ENCODE measurements at regions not wholly inside any gene's neighbourhood (a gene's known extent, or its start where the extent isn't known, plus 50 kb on each side); places are given as distances from the start of the nearest gene placed in this dataset.
"Not testable (repeated sequence)": the region's sequence is repeated elsewhere in the genome, so short reads cannot be mapped to it uniquely, and the experiment has no call there.

DNA sequence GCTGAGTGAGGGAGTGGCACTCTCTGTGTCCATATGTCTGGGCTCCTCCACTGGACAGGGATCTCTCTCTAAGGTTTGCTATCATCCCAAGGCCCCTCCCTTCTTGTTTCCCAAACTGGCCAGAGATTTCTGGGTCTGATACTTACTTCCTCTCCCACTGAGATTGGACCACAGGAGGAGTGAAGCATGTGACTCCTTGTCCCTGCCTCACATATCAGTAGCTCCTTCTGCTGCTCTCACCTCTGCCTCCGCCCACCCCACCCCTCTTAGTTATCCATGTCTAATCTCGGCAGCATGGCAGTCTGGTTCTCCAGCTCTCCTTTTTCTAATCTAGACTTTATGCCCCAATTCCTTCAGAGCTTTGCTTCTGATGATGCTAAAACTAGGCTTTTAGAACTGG is 223.1 kb downstream of the RPLP1 start:
- DNase-seq (ENCODE audit: low read depth, low spot score) = no peak

DNA sequence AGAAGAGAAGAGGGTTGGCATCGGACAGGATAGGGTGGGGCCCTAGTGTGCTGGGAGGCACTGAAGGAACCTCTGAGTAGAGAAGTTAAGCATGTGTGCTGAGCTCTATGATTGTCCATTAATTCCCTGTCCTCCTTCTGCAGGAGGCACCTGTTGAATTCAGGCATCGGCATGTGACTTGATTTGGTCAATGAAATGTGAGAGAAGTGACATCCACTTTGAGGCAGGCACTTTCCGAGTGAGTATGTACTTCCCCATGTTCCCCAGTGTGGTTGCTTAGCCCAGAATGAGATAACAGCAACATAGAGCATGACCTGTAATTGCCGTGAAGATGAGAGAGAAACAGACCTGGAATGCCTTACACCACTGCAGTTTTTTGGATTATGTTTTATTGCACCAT is 224.8 kb downstream of the RPLP1 start:
- no peak for DNase-seq (ENCODE audit: low read depth, low spot score)

DNA sequence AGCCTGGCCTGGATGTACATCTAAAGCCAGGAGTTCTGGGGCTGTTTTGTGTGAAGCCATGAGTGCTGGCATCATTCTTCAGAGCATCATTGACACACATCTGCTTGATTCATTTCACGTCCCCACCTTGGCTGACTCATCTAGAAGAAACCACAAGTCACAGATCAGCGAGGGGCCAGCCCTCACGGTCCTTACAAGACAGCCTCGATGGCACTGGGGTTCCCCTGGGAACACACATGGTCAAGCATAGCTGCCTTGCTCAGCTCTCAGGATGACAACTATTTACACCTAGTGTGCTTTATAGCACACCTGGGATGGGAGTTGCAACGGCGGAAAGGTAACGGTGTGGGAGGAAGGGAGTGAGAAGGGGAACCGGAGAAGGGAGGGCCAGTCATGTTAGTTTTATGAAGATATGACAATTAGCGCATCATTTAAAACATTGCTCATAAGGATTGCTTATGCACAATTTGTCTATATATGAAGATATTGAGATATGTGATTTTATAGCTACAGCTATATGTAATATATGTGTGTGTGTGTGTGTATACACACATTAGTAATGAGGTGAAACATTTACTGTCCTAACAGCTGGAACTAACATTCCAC is 227.1 kb downstream of the RPLP1 start:
- DNase-seq (ENCODE audit: low read depth, low spot score) = no peak

DNA sequence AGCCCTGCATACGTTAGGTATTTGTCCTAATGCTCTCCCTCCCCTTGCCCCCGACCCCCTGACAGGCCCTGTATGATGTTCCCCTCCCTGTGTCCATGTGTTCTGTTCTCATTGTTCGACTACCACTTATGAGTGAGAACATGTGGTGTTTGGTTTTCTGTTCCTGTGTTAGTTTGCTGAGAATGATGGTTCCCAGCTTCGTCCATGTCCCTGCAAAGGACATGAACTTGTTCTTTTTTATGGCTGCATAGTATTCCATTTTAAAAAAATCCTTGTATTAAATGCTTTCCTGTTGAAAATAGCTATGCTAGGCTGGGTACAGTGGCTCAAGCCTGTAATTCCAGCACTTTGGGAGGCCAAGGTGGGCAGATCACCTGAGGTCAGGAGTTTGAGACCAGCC is 232.2 kb downstream of the RPLP1 start:
- not testable (repeated sequence) for DNase-seq (ENCODE audit: low read depth, low spot score)

DNA sequence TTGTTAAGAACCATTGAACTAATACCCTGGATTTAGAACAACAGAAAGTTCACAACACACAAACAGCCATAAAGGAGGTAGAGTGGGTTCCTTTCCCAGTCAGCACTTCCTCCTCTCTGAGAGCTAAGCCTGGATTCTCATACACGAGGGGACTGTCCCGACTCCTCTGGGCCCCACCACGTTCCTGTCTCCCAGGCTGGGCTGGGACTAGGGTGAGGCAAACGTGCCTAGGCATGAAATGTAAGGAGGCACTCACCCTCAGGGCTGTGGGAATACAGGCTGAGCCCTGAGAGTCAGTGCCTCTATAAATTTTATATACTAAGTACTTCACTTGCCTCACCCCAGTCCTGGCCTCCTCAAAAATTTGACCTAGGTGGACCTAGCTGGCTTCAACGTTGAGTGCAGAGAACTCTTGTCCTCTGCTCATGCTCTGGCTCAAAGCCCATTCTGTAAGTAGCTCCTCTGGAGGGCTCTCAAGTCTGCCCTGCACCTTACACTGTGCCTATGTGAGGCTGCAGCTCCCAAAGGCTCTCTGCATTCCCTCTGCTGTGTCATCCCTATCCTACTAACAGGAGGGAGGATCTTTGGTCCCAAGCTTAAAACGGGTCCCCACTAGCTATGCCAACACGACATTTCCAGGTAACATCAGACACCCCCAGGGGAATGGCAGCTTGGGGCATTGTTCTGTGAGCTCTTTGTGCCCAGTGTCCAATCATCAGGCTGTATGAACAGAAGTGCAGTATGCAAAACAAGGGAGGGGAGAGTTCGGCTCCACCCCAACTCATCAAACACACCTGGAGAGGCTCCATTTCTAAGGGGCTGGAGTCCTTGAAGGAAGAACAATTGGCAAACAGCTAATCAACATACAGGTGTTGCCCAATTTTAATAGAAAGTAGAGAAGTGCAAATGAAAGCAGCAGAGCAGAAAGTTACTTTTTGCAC is 233.2 kb downstream of the RPLP1 start:
- DNase-seq (ENCODE audit: low read depth, low spot score) = no peak

DNA sequence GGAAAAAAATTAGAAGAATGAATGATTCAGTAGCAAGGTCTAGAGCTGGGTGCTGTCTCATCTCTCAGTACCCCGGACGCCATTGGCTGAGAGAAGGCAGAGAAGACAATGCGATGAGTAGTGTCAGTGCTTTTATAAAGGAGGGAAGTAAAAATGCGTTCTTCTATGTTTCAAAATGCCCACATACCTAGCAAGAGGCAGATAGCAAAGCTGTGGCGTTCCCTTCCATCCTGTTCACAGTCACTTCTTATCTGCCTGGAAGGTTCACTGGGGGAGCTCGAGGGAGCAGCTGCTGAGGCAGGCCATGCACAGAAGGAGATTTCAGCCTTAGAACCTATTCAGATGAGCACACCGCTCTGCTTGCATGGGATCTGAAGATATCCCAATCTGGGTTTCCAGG is 234.0 kb downstream of the RPLP1 start:
- DNase-seq (ENCODE audit: low read depth, low spot score) = no peak

DNA sequence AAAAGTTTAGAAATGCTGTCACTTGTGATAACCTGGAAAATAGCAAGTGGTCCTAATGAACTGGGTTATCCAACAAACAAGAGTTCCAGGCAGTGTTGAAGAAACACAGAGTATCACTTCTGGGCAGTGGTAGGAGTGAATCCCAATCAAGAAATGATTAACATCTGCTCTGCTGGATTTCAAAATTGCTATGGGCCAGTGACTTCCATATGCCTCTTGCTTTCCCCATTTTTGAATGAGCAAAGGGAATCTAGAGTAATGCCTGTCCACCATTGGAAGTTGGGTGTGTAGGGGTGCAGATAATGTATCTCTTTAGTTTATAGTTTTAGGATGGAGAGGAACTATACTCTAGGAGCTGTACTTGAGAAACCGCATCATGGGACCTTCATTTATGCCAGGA is 236.5 kb downstream of the RPLP1 start:
- DNase-seq (ENCODE audit: low read depth, low spot score) = no peak

DNA sequence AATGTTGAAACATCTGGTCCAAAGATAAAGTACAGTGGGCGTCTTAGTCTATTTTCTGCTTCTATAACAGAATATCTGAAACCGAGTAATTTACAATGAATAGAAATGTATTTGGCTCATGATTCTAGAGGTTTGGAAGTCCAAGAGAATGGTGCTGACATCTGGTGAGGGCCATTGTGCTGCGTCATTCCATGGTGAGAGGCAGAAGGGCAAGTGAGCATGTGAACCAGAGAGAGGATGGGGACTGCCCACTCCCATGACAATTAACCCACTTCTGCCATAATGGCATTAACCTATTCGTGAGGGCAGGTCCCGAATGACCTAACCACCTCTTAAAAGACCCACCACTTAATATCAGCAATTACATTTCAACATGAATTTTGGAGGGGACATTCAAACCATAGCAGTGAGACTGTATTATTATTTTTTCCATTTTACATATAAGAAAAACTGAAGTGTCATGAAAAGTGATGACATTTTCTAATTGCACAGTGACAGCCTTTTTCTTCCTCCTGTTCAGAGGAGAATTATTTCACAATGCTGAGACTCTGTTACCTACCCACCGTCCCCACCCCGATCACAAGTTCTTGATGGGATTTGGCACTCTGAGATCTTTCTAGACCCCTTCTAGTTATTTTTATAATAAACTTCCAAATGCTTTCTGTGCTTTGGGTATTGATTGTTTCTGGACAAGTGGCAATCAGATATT is 238.8 kb downstream of the RPLP1 start:
- DNase-seq (ENCODE audit: low read depth, low spot score) = no peak

DNA sequence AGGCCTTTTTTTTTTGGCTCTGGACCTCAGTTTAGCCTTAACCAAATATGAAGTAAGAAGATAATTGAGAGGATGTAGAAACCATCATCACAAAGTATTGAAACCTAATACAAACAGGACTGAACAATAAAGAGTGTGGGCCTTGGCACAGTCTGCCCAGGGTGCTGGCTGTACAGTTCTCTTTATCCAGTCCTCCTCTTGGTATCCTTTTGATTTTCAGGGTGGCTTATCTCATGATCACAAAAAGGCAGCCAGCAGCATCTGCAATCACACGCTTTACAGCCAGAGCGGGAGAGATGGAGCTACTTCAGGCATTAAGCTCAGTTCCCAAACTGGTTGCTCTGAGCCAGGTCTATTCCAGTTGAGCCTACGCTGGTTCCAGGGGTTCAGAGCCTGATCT is 239.7 kb downstream of the RPLP1 start:
- DNase-seq (ENCODE audit: low read depth, low spot score) = no peak

DNA sequence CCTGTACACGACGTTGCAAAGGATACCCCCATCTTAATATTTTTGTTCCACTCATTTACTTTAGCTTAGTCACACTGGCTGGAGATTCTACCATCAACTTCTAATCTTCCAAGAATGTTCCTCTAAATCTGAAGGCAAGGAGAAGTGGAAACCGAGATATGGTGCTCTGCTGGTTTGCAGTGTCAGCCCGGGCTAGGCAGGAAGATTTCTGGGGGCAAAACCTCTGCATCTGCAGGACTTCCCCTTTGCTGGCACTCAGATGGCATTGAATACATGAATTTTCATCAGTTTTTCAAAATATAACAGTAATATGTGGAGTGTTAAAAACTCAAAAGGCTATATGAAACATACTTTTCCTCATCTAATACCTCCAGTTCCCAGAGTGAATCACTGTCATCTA is 240.4 kb downstream of the RPLP1 start:
- no peak for DNase-seq (ENCODE audit: low read depth, low spot score)

DNA sequence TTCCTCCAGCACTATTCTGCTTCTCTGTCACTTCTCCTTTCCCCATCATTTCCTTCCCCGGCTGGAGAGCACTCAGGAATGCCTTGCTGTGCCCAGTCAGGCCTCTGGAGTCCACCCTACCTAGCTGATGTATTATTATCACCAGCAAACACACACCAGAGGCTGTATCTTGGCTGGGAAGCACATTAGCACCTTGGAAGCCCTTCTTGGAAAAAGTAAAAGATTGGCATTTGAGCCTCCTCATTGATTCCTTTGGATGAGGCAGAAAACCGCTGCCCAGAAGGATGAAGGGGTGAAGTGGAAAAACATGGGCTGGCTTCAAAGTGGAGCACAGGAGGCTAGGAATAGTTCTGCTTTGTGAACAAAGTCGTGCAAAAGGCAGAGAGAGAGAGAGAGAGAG is 244.3 kb downstream of the RPLP1 start:
- DNase-seq (ENCODE audit: low read depth, low spot score) = no peak

DNA sequence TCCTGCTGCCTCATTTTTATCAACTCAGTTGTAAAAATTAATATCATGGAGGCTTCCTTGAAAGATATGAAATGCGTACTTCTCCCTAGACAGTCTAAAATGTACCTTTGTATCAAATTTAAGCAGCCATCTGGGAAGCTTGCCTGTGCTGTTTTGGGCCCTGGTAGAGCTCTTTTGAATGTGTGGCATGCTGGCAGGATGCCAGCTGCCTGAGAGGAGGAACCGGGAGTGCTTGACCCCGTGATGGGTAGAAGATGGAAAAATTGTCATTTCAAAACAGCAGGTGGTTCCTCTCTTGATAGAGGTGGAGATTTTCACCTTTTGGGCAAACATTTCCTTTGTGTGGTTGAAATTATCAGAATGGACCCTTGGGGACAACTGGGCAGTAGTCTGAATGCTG is 245.3 kb downstream of the RPLP1 start:
- no peak for DNase-seq (ENCODE audit: low read depth, low spot score)

DNA sequence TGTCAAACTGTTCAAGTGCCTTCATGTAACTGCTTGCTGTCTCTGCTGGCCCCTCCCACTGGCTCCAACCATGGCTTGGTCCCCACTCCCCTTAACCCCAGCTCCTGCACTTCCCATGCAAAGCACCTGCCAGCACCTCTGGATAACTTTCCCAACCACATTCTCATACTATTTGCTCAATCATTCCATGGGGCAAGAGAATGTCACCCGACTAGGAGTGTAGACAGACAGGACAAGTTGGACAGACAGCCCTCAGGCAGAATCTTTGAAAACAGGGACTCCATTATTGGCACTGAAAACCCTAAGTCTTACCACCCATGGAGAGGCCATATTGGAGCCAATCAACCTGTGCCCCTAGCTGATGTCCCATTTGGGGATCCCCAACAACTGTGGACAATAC is 246.5 kb downstream of the RPLP1 start:
- DNase-seq (ENCODE audit: low read depth, low spot score) = no peak

DNA sequence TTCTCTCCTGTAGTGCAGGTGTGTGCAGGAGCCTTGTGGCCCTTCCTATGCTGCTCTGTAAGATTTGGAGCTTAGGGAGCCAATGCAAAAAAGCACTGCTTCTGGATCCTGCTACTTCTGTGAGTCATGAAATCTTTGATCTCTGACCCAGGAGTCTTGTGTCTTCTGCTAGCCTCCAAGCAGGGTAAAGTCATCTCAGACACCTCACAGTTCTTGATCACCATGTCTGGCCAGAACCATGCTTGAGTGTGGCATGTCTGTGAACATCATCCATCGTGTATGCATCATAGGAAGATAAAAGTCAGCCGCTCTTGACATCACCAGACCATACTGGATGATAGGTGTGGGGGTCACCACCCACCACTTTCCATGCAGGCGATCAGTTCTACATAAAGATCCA is 247.8 kb downstream of the RPLP1 start:
- DNase-seq (ENCODE audit: low read depth, low spot score) = no peak

DNA sequence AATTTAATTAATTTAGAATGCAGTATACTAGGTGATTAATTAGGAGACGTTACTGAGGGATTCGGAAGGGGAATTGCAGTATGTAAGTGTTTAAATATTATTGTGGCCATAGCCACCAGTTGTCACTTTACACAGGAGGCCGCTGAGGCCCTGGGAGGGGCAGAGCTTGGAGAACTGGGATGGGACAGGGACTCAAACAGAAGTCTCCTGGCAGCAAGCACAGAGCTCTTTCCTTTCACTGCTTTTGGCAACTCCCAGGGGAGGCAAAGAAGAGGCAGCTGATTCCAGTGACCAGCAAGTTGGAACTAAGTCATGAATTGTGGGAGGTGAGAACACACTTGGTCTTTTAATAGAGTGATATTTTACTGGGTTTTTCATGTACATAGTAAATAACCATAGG is 248.6 kb downstream of the RPLP1 start:
- no peak for DNase-seq (ENCODE audit: low read depth, low spot score)

DNA sequence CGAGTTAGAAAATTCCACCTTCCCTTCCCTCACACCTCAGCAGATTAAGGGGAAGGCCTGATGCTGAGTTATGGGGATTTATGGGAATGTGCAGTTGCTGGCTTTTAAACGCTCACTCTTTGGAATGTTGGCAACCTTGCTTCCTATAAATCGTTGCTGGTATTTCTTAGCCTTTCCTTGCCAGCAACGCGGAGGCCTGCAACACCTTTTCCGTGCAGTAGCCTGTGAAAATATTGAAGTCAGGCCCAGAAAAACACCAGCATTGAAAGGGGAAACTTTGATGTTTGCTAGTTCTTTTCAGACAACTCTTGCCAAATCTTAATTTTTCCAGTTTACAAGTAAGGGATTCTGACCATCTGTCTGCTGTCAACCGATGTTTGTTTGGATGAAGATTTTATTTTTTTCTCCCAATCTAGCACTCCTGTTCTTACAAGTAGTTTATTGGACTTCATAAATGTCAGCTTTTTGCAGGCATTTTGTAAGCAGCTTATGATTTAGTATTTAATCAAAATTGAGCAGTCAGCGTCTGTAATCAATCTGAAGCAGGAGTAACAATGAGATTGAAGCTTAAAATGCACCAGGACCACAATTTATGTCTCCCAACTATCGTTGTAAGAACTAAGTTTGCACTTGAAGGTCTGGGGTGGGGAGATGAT is 251.0 kb downstream of the RPLP1 start:
- DNase-seq (ENCODE audit: low read depth, low spot score) = no peak

DNA sequence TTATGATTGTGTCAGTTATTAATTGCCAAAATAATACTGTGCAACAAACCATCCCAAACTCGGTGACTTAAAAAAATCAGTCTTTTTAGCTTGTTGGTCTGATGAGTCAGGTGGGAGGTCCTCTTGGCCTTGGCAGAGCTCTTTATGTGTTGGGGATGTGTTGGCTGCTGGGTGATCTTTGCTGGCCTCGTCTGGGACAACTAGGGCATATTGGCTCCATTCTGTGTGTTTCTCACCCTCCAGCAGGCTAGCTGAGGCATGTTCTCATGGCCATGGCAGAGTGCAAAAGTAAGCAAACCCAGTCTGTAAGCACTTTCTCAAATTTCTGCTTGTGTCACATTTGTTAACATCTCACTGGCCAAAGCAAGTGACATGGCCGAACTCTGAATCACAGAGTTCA is 251.6 kb downstream of the RPLP1 start:
- no peak for DNase-seq (ENCODE audit: low read depth, low spot score)

DNA sequence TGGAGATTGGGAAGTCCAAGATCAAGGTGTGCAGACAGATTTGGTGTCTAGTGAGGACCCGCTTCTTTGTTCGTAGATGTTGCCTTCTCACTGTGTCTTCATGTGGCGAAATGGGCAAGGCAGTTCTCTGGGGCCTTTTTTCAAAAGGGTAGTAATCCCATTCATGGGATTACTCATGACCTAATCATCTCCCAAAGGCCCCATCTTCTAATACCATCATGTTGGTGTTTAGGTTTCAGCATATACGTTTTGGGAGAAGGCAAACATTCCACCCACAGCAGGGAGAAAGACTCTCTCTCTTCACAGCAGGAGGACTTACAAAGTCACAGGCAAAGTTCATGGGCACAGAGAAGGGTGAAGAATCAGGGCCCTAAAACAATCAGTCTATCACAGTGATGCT is 252.1 kb downstream of the RPLP1 start:
- no peak for DNase-seq (ENCODE audit: low read depth, low spot score)

DNA sequence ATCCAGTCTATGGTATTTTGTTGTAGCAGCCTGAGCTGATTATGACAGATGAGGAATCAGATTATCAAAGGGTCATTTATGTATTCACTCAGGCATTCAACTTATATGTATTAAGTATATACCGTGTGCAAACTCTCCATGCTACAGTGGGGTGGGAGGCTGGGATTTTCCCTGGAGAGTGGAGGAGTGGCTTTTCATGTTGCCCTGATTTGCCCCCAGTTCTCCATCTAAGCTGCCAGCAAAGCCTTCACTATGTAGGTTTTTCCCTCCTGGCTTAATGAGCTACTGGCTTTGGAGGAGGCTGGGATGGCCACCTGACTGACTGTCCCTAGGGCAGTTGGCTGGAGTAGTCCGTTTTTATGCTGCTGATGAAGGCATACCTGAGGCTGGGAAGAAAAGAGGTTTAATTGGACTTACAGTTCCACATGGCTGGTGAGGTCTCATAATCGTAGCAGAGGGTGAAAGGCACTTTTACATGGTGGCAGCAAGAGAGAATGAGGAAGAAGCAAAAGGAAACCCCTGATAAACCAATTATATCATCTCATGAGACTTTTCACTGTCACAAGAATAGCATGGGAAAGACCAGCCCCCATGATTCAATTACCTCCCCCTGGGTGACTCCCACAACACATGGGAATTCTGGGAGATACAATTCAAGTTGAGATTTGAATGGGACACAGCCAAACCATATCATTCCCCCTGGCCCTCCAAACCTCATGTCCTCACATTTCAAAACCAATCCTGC is 253.9 kb downstream of the RPLP1 start:
- DNase-seq (ENCODE audit: low read depth, low spot score) = no peak

DNA sequence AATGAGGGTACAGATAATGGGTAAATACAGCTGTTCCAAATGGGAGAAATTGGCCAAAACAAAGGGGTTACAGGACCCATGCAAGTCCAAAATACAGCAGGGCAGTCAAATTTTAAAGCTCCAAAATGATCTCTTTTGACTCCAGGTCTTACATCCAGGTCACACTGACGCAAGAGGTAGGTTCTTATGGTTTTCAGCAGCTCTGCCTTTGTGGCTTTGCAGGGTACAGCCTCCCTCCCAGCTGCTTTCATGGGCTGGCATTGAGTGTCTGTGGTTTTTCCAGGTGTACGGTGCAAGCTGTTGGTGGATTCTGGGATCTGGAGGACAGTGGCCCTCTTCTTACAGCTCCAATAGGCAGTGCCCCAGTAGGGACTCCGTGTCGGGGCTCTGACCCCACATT is 254.6 kb downstream of the RPLP1 start:
- DNase-seq (ENCODE audit: low read depth, low spot score) = not testable (repeated sequence)

DNA sequence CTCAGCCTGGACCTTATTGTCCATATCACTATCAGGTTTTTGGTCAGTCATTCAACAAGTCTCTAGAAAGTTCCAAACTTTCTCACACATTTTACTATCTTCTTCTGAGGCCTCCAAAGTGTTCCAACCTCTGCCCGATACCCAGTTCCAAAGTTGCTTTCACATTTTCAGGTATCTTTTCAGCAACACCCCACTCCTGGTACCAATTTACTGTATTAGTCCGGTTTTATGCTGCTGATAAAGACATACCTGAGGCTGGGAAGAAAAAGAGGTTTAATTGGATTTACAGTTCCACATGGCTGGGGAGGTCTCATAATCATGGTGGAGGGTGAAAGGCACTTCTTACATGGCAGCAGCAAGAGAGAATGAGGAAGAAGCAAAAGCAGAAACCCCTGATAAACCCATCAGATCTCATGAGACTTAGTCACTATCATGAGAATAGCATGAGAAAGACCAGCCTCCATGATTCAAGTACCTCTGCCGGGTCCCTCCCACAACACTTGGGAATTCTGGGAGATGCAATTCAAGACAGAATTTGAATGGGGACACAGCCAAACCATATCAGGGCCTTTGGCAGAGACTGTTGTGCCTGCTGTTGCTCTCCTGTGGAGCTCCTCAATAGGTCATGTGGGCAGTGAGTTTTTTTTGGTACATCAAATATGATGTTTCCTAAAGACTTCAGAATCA is 256.0 kb downstream of the RPLP1 start:
- not testable (repeated sequence) for DNase-seq (ENCODE audit: low read depth, low spot score)
